DMS53 treated with DMSO at 0.1 percent for 48 hours (cell line): ENCODE measurements at regions not wholly inside any gene's neighbourhood (a gene's known extent, or its start where the extent isn't known, plus 50 kb on each side); places are given as distances from the start of the nearest gene placed in this dataset.

Experiments
- DNase-seq: peaks from one replicate; lab custom pipeline; 2025; ENCODE audit not compliant: unreplicated experiment; lab: John Stamatoyannopoulos, UW

DNA sequence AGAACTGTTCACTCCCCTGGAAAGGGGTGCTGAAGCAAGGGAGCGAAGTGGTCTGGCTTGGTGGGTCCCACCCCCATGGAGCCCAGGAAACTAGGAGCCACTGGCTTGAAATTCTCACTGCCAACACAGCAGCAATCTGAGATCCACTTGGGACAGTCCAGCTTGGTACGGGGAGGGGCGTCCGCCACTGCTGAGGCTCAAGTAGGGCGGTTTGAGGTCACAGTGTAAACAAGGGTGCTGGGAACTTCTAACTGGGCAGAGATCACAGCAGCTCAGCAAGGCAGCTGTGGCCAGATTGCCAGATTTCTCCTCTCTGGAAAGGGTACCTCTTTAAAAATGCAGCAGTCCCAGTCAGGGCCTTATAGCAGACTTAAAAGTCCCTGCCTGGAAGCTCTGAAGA is 53.9 kb upstream of the GALNTL6 start:
- DNase-seq, result peak; percentile 23

DNA sequence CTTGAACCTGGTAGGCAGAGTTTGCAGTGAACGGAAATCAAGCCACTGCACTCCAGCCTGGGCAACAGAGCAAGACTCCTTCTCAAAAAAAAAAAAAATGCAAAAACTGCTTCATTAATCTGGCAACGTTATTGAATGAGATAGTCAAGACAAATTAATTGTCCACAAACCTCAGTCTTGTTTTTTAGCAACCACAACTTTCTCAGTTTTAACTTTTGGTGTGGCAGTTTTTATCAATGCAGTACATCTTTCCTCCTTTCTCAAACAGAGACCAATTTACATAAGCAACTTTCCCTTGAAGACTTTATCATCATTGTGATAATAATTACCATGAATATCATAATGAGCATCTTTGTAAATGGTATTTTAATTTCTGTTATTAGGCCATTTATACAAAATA is 61.7 kb upstream of the GALNTL6 start:
- no peak for DNase-seq

DNA sequence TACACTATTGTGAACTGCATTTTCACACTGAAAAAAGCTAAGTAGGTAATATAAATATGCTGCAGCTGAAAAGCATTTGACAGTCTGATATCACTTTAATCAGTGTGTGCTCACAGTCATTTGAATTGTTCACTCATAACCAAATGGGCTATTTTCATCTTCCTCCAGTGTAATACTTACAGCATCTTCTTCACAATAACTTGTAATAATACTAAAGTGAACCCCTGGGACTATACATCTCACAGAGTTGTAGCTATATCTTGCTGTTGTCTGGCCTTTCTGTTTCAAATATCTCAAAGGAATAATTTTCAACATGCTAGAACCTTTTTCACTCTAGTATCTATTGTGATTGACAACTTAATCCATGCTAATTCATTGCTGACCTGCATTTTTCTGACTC is 66.8 kb upstream of the GALNTL6 start:
- DNase-seq, result no peak

DNA sequence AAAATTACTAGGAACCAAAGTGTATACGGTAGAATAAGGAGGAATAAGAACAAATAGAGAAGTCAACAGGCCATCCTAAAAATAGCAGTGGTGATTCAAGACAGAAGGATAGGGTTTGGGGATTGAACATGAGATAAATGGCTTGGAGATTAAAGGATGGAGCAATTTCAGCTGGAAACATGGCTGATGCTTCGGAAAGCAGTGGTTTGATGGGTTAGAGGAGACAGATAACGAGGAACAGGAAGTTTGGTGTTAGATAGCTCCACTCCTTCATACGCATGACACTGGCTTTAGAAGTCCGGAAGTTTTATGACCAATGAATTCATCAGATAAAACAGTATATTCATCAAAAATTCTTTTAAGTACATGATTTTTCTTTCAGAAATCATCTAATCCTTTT is 70.8 kb upstream of the GALNTL6 start:
- DNase-seq, result no peak

DNA sequence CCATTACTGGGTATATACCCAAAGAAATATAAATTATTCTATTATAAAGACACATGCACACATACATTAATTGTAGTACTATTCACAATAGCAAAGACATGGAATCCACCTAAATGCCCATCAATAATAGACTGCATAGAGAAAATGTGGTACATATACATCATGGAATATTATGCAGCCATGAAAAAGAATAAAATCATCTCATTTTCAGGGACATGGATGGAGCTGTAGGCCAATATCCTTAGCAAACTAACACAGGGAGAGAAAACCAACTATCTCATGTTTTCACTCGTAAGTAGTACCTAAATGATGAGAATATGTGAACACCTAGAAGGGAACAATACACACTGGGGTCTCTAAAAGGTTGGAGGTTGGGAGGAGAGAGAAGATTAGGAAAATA is 86.0 kb upstream of the GALNTL6 start:
- DNase-seq, result no peak

DNA sequence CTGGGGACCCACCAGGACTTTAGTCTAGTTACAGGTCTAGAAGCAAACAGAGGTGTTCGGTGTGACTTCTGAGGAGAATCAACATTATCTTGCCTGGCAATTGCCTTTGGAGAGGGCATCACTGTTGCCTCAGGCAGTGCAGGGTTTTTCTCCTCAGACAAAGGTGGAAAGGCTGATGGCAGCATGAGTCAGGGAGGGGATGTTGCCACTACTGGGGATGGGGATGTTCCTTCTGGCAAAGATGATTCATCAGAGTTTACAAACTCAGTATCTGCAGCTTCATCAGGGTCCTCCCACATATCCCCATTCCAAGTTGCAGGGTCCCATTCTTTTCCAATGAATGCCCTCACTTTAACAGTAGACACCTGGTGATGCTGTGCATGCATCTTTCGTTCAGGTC is 91.3 kb upstream of the GALNTL6 start:
- DNase-seq, result no peak

DNA sequence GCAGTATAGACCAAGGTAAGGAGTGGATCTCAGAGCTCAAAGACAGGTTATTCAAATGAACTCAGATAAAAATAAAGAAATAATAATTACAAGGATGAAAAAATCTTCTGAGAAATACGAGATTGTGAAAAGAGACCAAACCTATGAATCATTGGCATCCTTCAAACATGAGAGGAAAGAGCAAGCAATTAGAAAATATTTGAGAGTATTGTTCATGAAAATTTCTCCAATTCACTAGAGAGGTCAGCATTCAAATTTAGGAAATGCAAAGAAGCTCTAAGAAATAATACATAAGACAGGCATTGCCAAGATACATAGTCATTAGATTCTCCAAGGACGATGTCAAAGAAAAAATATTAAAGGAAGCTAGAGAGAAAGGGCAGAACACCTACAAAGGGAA is 93.5 kb upstream of the GALNTL6 start:
- no peak for DNase-seq

DNA sequence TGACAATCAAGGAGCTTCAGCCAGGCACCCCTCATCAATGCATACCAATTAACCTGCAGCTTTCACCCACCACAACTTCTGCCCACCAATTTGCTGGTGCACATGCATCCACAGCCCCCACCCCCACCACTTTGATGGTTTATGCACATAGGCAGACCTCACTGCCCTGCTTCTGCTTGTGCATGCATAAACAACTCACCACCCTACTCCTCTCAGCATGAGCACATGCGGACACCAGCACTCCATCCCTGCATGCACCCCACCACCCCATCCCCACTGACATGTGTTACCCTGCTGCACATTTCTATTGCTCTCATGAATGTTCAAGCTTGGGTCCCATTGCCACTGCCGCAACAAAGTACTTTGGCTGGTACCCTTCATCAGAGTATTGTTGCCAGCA is 94.5 kb upstream of the GALNTL6 start:
- DNase-seq, result no peak

DNA sequence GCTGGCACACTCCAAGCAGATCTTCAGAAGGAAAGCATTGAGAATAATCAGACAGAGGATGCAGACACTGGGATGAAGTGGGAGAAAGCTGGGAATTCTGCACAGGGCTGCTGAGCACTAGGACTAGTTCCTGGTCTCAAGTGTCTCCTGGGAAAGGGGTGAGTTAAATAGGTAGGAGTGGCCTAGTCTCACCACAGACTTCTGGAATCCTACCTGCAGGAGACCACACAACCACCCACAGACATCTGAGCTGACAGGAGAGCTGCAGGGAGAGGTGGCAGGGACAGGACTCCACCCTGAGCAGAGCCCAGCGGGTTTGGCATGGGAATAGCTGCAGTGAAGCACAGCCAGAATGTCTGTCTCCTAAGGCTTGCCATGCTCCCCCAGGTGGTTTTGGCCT is 95.1 kb upstream of the GALNTL6 start:
- no peak for DNase-seq

DNA sequence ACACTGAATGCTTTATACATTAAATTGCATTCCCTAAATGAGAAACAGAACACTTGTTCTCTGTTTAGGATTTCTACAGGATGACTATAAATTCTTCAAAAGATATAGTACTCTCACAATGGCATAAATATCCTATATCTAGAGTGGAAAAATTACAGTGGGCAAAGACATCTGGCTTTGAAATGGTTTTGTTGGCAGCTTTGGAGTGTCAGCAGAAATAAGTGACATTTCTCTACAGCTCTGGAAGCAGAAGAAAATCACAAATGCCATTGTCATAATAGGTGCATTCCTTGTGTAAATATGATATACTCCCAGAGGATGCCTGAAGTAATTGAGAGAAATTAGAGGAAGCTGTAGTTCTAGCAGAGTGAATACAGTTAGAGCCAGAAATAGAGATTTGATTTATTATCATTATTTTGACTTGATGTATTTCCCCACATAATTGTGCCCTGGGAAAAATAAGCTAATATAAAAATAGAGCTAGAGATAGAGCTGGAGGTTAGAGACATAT is 95.9 kb upstream of the GALNTL6 start:
- DNase-seq, result no peak

DNA sequence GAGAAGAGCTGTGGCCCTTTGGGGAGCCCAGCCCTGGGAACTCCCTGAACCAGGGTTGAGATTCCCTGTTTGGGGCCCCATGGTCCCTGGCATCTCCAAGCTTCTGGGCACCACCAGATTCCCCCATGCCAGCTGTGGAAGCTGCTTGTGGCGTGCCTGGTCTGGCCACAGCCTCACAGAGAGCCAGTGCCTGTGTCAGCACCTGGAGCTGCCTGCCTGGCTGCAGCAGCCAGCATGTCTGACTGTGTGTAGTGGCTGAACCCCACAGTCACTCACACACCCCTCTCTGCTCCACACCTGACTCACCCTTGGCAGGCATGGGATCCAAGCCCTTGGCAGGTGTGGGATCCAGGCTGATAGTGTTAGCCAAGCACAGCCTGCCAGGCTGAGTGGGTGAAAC is 97.2 kb upstream of the GALNTL6 start:
- no peak for DNase-seq

DNA sequence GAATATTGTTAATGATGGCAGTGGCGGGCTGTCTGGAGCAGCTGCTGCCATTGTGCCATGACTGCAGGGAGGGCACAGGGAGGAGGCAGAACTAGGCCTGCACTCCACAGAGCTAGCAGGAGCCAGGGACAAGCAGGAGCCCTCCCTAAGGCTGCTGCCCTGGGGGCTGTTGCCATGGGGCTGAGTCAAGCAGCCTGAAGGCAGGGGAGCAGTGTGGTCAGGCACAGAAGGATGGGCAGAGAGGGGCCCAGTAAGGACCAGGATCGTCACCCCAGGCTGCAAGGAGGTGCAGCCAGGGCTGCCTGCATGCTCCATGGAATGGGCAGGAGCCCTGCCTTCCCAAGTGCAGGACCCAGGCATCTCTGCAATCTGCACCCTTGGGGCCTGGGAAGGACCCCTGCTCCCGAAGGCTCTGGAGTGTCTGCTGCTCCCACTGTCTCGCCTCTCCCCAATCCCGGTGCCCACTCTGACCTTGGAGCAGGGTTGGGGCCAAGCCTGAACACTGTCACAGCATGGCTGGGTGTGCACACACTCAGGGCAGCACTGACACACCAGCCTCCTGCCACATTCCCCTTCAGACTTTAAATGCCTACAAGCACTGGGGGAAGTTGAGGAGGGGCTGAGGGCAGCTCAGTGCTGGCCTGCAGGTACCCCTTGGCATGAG is 98.3 kb upstream of the GALNTL6 start:
- no peak for DNase-seq

DNA sequence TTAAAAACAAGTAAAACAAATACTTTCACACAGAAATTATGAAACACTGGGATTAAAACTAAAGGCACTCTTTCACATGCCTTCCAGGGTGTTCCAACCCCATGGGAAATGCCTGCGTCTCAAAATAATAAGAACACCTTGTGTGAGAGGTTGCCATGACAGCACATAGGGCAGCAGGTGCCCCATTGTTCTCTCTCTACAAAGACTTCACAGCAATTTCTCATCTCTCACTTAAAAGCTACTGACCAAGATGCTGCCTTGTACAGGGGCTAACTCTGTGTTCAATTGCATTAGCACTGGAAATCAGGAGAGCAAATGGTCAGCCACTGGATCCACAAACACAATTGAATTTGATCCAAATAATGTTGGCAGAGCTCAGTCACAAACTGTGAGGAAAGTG is 102.5 kb upstream of the GALNTL6 start:
- DNase-seq, result peak; percentile 17

DNA sequence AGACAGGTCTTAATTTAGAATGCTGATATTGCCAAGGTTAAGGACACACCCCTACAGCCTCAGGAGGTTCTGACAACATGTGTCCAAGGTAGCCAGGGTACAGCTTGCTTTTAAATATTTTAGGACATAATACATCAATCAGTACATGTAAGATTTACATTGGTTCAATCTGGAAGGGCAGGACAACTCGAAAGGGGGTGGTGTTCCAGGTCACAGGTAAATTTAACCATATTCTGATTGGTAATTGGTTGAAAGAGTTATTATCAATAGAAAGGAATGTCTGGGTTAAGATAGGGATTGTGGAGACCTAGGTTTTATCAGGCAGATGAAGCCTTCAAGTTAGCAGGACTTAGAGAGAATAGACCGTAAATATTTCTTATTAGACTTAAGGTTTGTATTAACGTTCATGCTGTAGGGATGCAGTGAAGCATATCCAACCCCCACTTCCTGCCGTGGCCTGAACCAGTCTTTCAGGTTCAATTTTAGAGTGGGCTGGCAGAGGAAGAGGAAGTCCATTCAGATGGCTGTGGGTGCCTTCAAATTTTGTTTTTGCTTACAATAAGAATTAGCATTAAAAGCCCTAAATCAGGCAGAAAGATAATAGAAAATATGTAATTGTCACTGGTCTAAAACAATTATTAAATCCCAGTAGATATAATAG is 136.5 kb upstream of the GALNTL6 start:
- no peak for DNase-seq

DNA sequence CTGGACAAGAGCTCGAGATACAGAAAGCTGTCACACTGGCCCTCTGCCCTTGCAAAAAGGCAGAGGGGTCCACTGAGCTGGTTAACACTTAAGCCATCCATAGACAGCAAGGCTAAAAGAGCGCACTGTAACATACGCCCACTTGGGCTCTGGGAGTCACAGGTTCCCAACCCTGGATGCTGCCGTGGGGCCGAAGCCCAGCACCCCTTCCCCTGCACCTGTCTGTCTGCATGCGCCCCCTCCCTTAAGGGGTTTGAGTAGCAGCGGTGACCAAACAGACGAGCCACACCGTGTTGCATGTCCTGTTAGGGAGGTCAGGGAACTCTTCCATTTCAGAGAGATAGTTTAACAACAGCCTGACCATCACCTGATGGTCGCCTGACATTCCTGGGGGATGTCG is 138.4 kb upstream of the GALNTL6 start:
- no peak for DNase-seq

DNA sequence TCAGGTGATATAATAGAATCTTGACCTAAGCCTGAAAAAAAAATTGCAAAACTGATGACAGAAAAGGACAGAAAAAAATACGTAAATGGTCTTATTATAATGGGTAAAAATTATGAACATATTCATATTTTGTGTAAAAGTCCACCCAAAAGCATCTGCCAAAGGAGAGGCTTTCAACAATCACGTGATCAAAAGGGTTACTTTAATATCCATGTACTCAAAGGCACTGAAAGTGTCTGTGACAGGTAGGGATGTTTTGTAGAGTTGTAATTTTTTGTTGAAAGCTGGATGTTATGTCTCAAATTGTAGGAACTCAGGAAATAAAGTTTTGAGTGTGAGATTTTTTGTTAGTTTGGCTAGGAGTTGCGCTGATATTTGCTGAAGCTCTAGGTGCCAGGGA is 144.8 kb upstream of the GALNTL6 start:
- no peak for DNase-seq

DNA sequence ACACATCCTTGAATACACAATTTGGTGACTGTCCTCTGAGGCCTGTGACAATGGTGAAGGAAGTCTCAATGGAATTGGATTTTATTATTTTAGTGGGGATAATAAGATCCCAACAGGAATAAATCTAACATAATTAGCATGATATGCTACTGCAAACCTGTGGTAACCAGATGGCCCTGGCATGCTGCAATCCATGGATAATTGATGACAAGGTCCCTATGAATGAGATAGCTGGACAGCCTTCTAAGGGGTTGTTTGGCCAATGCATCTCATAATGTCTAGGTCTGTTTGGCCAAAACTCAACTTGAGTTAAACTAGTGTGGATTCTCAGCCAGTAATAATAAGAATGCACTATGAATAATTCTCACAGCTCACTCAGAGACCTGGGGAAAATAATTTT is 145.3 kb upstream of the GALNTL6 start:
- DNase-seq, result no peak

DNA sequence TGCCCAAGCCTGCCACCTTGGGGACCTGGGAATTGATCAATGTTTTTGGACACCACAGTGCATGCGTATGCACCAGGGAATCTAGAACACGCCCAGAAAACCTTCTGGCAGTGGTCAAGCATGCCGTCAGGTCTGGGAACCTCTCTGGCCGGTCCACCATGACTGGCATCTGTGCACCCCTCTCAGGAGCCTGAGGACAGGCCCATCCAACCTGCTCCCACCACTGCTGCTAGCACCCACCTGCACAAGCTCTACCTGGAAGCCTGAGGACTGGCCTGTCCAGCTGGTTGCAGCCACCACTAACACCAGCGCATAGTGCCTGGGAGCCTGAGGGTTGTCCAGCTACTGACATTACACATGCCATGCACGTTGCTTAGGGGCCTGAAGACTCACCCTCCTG is 162.1 kb upstream of the GALNTL6 start:
- no peak for DNase-seq

DNA sequence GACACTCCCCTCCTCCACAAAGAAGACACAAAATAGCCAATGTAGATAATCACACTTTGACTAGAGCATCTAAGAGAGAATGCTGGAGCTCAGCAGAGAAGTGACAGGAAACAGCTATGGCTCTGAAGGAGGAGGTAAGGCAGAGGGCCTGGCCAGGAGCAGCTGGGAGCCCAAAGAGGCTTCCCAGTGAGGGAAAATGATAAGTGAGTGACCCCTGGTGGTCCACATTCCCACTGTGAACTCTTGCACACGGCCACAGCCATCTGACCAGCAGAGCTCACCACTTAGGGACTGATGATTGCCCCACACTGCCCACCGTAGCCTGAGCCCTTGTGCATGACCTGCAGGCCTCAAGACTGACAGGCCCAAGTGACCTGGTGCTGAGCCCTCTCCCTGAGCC is 162.7 kb upstream of the GALNTL6 start:
- no peak for DNase-seq

DNA sequence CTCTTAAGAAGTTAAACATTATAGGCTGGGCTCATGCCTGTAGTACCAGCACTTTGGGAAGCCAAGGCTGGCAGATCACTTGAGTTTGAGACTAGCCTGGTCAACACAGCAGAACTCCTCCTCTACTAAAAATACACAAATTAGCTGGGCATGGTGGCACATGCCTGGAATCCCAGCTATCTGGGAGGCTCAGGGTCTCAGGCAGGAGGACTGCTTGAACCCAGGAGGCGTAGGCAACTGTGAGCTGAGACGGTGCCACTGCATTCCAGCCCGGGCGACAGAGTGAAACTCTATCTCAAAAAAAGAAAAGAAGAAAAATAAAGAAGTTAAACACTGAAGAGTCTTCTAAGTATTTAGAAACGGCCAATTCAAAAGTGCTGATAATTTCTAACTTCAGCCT is 164.3 kb upstream of the GALNTL6 start:
- no peak for DNase-seq

DNA sequence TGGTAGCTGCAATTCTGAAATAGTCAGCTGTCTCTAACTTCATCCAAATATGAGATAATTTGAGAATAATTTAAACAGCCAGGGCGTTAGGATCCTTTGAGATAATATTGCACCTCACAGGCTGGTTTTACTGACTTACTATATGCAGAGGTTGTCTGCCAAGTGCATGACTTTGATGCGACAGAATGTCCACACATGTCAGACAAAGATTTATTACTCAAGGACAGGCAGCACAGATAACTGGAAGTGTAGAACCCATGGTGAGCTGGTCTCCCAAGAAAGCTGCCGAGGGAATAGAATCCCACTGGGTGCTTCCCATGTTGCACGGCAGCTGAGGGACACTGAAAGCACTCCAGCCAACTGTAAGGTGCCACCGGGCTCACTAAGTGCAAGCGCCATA is 166.2 kb upstream of the GALNTL6 start:
- DNase-seq, result no peak

DNA sequence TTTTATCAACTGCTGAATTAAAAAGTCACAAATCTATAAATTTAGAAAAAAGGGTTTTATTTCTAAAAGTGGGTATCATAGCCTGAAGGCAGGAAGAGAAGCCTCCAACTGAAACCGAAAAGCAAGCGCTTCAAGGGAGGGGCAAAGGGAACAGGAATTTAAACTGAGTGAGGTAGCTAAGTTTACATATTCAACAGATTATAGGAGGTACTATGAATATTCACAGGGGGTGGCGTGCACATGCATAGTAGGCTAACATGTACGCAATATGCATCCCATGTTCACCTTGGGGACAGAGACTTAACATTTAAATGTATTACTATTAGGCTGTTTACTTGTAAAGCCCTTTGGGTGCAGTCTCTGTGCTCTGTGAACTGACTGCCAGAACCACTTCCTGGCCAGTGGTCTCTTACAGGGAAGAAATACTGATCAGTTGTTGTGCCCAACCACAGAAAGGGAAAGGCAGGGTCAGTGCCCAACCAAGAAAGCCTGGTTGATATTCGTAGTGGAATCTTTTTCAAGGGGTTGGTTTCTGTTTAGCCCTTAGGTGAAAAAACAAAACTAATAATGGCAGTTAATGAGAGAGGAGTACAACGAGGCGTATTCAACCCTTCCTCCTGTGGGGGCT is 168.7 kb upstream of the GALNTL6 start:
- no peak for DNase-seq

DNA sequence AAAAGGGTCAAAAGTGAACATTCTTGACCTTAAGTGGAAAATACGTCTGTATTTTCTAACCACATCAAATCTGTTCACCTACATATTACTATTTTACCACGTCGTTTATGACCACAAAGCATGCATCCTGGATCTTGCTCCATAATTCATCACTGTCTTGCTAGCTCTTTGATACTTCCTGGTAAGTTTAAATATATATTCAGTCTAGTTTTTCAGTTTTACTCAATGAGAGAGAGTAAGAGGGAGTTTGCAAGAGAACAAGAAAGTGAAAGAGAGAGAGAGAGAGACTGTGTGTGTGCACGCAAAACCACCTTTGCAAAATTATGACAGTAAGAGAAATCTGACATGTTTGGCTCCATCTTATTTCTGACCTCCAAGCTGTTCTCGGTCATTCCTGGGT is 173.7 kb upstream of the GALNTL6 start:
- DNase-seq, result no peak
